HEK293T (cell line): ENCODE measurements at regions not wholly inside any gene's neighbourhood (a gene's known extent, or its start where the extent isn't known, plus 50 kb on each side); places are given as distances from the start of the nearest gene placed in this dataset.

Experiments
- CTCF ChIA-PET: fragments of 350-600 bp; formaldehyde crosslinking; extraction: SDS; loops from one replicate; lab custom pipeline; 2021; ENCODE audit warnings: antibody characterized with exemption, inconsistent platforms; lab: Yijun Ruan, JAX
- POLR2A ChIA-PET: fragments of 350-600 bp; formaldehyde crosslinking; extraction: SDS; loops from one replicate; lab custom pipeline; 2020; ENCODE audit warnings: antibody characterized with exemption, inconsistent platforms; lab: Yijun Ruan, JAX
- DNase-seq: peaks from one replicate; pipeline ENCODE4 v3.0.0; 2012; ENCODE audit warnings: mixed read lengths; ENCODE audit errors: extremely low spot score
- ARNT ChIP-seq: fragments of 450-650 bp; IDR thresholded peaks from 2 replicates; pipeline ENCODE4 v1.6.1; 2017; ENCODE audit warnings: mild to moderate bottlenecking
- BHLHE40 ChIP-seq: fragments of 450-650 bp; IDR thresholded peaks from 2 replicates; pipeline ENCODE4 v1.6.1; 2016; ENCODE audit warnings: mild to moderate bottlenecking, moderate library complexity, borderline replicate concordance
- FOXK2 ChIP-seq: fragments of 450-650 bp; IDR thresholded peaks from 2 replicates; pipeline ENCODE4 v1.6.1; 2016; ENCODE audit warnings: mild to moderate bottlenecking
- FOXM1 ChIP-seq: fragments of 450-650 bp; IDR thresholded peaks from 2 replicates; pipeline ENCODE4 v1.6.1; 2017; ENCODE audit warnings: mild to moderate bottlenecking, borderline replicate concordance
- HDGF ChIP-seq: fragments of 450-650 bp; IDR thresholded peaks from 2 replicates; pipeline ENCODE4 v1.6.1; 2017; ENCODE audit warnings: antibody characterized with exemption, borderline replicate concordance
- L3MBTL2 ChIP-seq: fragments of 450-650 bp; conservative IDR thresholded peaks from 2 replicates; pipeline ENCODE4 v1.6.1; 2016; ENCODE audit warnings: mild to moderate bottlenecking
- LEF1 ChIP-seq: fragments of 450-650 bp; IDR thresholded peaks from 2 replicates; pipeline ENCODE4 v1.6.1; 2017; ENCODE audit warnings: mild to moderate bottlenecking, borderline replicate concordance
- PKNOX1 ChIP-seq: fragments of 450-650 bp; IDR thresholded peaks from 2 replicates; pipeline ENCODE4 v1.6.1; 2016
- SP1 ChIP-seq: fragments of 450-650 bp; IDR thresholded peaks from 2 replicates; pipeline ENCODE4 v1.6.1; 2017
- TARDBP ChIP-seq: fragments of 450-650 bp; IDR thresholded peaks from 2 replicates; pipeline ENCODE4 v1.6.1; 2016
- ZNF384 ChIP-seq: fragments of 450-650 bp; IDR thresholded peaks from 2 replicates; pipeline ENCODE4 v1.6.1; 2016

GRCh38 chr17:17426184-17426583, 50.6 kb upstream of the MED9 start:
- no peak for TF ChIP-seq FOXK2
- no peak for TF ChIP-seq LEF1
- TF ChIP-seq ARNT, result no peak
- TF ChIP-seq ZNF384, result no peak
- no peak for TF ChIP-seq BHLHE40
- TF ChIP-seq FOXM1, result no peak
- no peak for TF ChIP-seq HDGF
- TF ChIP-seq TARDBP, result no peak
- TF ChIP-seq SP1, result no peak
- TF ChIP-seq L3MBTL2, result no peak
- no peak for TF ChIP-seq PKNOX1
- CTCF ChIA-PET, result no interaction called here
- POLR2A ChIA-PET, result interaction anchor here (1.0 kb wide), 1 partner anchor 11 kb away, joined by 3 read pairs; no protein-coding TSS in a partner anchor
- DNase-seq, result no peak
